ENCODE measurements at regions not wholly inside any gene's neighbourhood (a gene's known extent, or its start where the extent isn't known, plus 50 kb on each side); places are given as distances from the start of the nearest gene placed in this dataset.

DNA sequence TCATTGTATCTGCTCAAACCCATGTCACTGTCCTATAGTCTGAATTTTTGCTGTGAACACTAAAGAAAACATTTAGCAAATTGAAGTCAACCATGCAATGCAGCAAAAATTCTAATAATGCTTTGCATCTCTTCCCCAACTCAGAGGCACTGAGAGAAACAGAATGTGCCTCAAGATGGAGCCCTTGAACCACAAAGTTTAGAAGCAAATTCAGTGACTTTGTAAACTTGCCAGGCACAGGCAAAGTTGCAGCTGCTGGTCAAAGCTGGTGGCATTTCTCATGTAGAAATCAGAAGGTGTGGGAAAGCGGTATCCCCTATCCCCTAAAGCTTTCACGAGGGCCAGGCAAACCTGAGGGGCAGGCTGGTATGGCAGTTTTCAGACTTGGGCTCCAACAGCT is 121.7 kb upstream of the DIPK2B start:
- no peaks in the 10 kb centered on the region for H3K79me2 ChIP-seq (ENCODE audit: control insufficient read depth, insufficient read depth, low read length)
- H3K4me1 ChIP-seq (ENCODE audit: control insufficient read depth, extremely low read depth, insufficient read depth, low read length), result peaks cover 15% of the 10 kb centered on the region
- no peaks in the 10 kb centered on the region for H4K20me1 ChIP-seq (ENCODE audit: control insufficient read depth, extremely low read depth, insufficient read depth, low read length)
- TF ChIP-seq EZH2 (IDR thresholded peaks at IDR 0.05; ENCODE audit: low read length) (no peak), CTCF (optimal IDR thresholded peaks at IDR 0.05 in 1 of 3, IDR thresholded peaks at IDR 0.05 in 1 of 3, conservative IDR thresholded peaks at IDR 0.05 in 1 of 3; ENCODE audit: extremely low read depth in 1 of 3, insufficient read depth in 2 of 3, low read length in 3 of 3) (peak; percentile 53 to 70 (median 69))
- peak overlapping the region; percentile 43 for H3K9ac ChIP-seq (ENCODE audit: control insufficient read depth, extremely low read depth, insufficient read depth, low read length)
- H2AFZ ChIP-seq (ENCODE audit: control insufficient read depth, low read length), result no peak overlapping the region
- DNase-seq (ENCODE audit: low read depth, low spot score) (no peak), FAIRE-seq (peak; percentile 92)
- no peaks in the 10 kb centered on the region for H3K9me3 ChIP-seq (ENCODE audit: control insufficient read depth, low read depth, low read length)
- peak overlapping the region; percentile 70 for H3K27ac ChIP-seq (ENCODE audit: control insufficient read depth, insufficient read depth, low read length)
- H3K9me1 ChIP-seq (ENCODE audit: control insufficient read depth, extremely low read depth, insufficient read depth, low read length), result no peaks in the 10 kb centered on the region
- dilution Hi-C loops (cut with MboI; ENCODE audit: extremely low pct_ligation_motif_present, low sequenced_read_pairs), result no loop called here
- H3K36me3 ChIP-seq (ENCODE audit: control insufficient read depth in 2 of 2, extremely low read depth in 1 of 2, insufficient read depth in 2 of 2, low read length in 2 of 2), result no peaks in the 10 kb centered on the region
- no peaks in the 10 kb centered on the region for H3K27me3 ChIP-seq (ENCODE audit: control insufficient read depth, extremely low read depth, insufficient read depth, low read length)
- no peak overlapping the region for H3K4me2 ChIP-seq (ENCODE audit: control insufficient read depth, extremely low read depth, insufficient read depth, low read depth, low read length)
- H3K4me3 ChIP-seq (ENCODE audit: control insufficient read depth in 2 of 3, extremely low read depth in 1 of 3, insufficient read depth in 2 of 3, low read depth in 1 of 3, low read length in 3 of 3), result no peak overlapping the region

- FAIRE-seq (no peak), DNase-seq (ENCODE audit: low read depth, low spot score) (no peak)
- dilution Hi-C loops (cut with MboI; ENCODE audit: extremely low pct_ligation_motif_present, low sequenced_read_pairs), result no loop called here
- Histone ChIP-seq H3K27me3 (ENCODE audit: control insufficient read depth, extremely low read depth, insufficient read depth, low read length) (no peaks in the 10 kb centered on the region), H3K9me1 (ENCODE audit: control insufficient read depth, extremely low read depth, insufficient read depth, low read length) (no peaks in the 10 kb centered on the region), H2AFZ (ENCODE audit: control insufficient read depth, low read length) (no peak overlapping the region), H3K27ac (ENCODE audit: control insufficient read depth, insufficient read depth, low read length) (no peak overlapping the region), H3K79me2 (ENCODE audit: control insufficient read depth, insufficient read depth, low read length) (no peaks in the 10 kb centered on the region), H3K4me3 (ENCODE audit: control insufficient read depth in 2 of 3, extremely low read depth in 1 of 3, insufficient read depth in 2 of 3, low read depth in 1 of 3, low read length in 3 of 3) (no peak overlapping the region), H4K20me1 (ENCODE audit: control insufficient read depth, extremely low read depth, insufficient read depth, low read length) (no peaks in the 10 kb centered on the region), H3K36me3 (ENCODE audit: control insufficient read depth in 2 of 2, extremely low read depth in 1 of 2, insufficient read depth in 2 of 2, low read length in 2 of 2) (no peaks in the 10 kb centered on the region), H3K9me3 (ENCODE audit: control insufficient read depth, low read depth, low read length) (no peaks in the 10 kb centered on the region), H3K4me1 (ENCODE audit: control insufficient read depth, extremely low read depth, insufficient read depth, low read length) (peaks cover 15% of the 10 kb centered on the region), H3K9ac (ENCODE audit: control insufficient read depth, extremely low read depth, insufficient read depth, low read length) (no peak overlapping the region), H3K4me2 (ENCODE audit: control insufficient read depth, extremely low read depth, insufficient read depth, low read depth, low read length) (no peak overlapping the region)
- TF ChIP-seq EZH2 (IDR thresholded peaks at IDR 0.05; ENCODE audit: low read length) (no peak), CTCF (optimal IDR thresholded peaks at IDR 0.05 in 1 of 3, IDR thresholded peaks at IDR 0.05 in 1 of 3, conservative IDR thresholded peaks at IDR 0.05 in 1 of 3; ENCODE audit: extremely low read depth in 1 of 3, insufficient read depth in 2 of 3, low read length in 3 of 3) (no peak)
These were observed 119.5 kb upstream of the DIPK2B start for GRCh38 chrX:45320191-45320590.
